GM12892 (cell line): ENCODE measurements at regions not wholly inside any gene's neighbourhood (a gene's known extent, or its start where the extent isn't known, plus 50 kb on each side); places are given as distances from the start of the nearest gene placed in this dataset.

Source experiments
- POLR2A ChIP-seq: IDR thresholded peaks from 2 replicates; pipeline ENCODE4 v1.6.1; 2011; ENCODE audit warnings: low read depth, low read length, control low read depth
- POLR2AphosphoS5 ChIP-seq: IDR thresholded peaks from 2 replicates; pipeline ENCODE4 v1.6.1; 2011; ENCODE audit warnings: low read depth, low read length, control low read depth

DNA sequence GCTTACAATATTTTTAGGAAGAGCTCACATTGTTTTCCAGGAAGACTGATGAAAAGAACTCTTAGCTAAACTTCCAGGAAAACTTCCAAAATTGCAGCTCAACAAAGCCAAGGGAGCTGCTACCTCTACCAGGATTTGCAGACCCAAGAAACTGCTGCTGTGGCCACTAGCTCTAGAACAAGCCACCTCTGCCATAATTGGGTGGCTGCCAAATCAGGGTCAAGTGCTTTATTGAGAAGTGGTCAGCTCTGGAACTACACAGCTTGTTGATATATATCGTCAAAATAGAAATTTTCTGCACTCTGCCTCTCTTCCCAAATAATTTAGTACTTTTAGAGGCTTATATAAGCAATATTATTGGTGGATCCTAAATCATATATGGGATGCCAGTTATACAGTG lies 371.8 kb upstream of the CHORDC1 start:
- no peak for TF ChIP-seq POLR2A
- TF ChIP-seq POLR2AphosphoS5, result no peak
